ENCODE measurements at regions not wholly inside any gene's neighbourhood (a gene's known extent, or its start where the extent isn't known, plus 50 kb on each side); places are given as distances from the start of the nearest gene placed in this dataset.

DNA sequence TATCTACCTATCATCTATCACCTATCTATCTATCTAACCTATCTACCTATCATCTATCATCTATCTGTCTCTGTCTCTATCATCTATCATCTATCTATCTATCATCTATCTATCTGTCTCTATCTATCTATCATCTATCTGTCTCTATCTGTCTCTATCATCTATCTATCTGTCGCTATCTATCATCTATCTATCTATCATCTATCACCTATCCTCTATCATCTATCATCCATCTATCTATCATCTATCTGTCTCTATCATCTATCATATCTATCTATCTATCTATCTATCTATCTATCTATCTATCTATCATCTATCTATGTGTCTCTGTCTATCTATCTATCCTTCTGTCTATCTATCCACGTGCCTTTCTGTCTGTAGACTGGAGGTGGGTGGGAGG lies 59.5 kb upstream of the FAM20C start:
- Mint-ChIP-seq H3K4me1 (ENCODE audit: unreplicated experiment) (no peaks in the 10 kb centered on the region), H3K27ac (ENCODE audit: unreplicated experiment) (no peak overlapping the region), H3K27me3 (ENCODE audit: unreplicated experiment) (peaks cover 7% of the 10 kb centered on the region)

GRCh38 chr7:133470-133869 lies 58.9 kb upstream of the FAM20C start:
- H3K36me3 Mint-ChIP-seq (ENCODE audit: low read depth, unreplicated experiment) = no peaks in the 10 kb centered on the region
- TF ChIP-seq, protein P1, sequence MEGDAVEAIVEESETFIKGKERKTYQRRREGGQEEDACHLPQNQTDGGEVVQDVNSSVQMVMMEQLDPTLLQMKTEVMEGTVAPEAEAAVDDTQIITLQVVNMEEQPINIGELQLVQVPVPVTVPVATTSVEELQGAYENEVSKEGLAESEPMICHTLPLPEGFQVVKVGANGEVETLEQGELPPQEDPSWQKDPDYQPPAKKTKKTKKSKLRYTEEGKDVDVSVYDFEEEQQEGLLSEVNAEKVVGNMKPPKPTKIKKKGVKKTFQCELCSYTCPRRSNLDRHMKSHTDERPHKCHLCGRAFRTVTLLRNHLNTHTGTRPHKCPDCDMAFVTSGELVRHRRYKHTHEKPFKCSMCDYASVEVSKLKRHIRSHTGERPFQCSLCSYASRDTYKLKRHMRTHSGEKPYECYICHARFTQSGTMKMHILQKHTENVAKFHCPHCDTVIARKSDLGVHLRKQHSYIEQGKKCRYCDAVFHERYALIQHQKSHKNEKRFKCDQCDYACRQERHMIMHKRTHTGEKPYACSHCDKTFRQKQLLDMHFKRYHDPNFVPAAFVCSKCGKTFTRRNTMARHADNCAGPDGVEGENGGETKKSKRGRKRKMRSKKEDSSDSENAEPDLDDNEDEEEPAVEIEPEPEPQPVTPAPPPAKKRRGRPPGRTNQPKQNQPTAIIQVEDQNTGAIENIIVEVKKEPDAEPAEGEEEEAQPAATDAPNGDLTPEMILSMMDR (IDR thresholded peaks at IDR 0.05; ENCODE audit: unreplicated experiment) = no peak
- DNase-seq (ENCODE audit: low spot score) = no peak
- no peaks in the 10 kb centered on the region for H3K9me3 Mint-ChIP-seq (ENCODE audit: unreplicated experiment)
- H3K27ac Mint-ChIP-seq (ENCODE audit: unreplicated experiment) = no peak overlapping the region
- no peak overlapping the region for H3K4me3 Mint-ChIP-seq (ENCODE audit: unreplicated experiment)
- H3K27me3 Mint-ChIP-seq (ENCODE audit: unreplicated experiment) = peaks cover 7% of the 10 kb centered on the region
- no peaks in the 10 kb centered on the region for H3K4me1 Mint-ChIP-seq (ENCODE audit: unreplicated experiment)

More for the DNA sequence above, 59.5 kb upstream of the FAM20C start:
- Mint-ChIP-seq H3K4me3 (ENCODE audit: unreplicated experiment) (no peak overlapping the region), H3K9me3 (ENCODE audit: unreplicated experiment) (no peaks in the 10 kb centered on the region), H3K36me3 (ENCODE audit: low read depth, unreplicated experiment) (no peaks in the 10 kb centered on the region)
- TF ChIP-seq, protein P1 (IDR thresholded peaks at IDR 0.05; ENCODE audit: unreplicated experiment) = no peak
- no peak for DNase-seq (ENCODE audit: low spot score)

GRCh38 chr7:134029-134428 lies 58.3 kb upstream of the FAM20C start:
- TF ChIP-seq, protein P1 (IDR thresholded peaks at IDR 0.05; ENCODE audit: unreplicated experiment) = no peak
- Mint-ChIP-seq H3K27ac (ENCODE audit: unreplicated experiment) (no peak overlapping the region), H3K9me3 (ENCODE audit: unreplicated experiment) (no peaks in the 10 kb centered on the region), H3K27me3 (ENCODE audit: unreplicated experiment) (peaks cover 7% of the 10 kb centered on the region), H3K4me1 (ENCODE audit: unreplicated experiment) (no peaks in the 10 kb centered on the region), H3K4me3 (ENCODE audit: unreplicated experiment) (no peak overlapping the region), H3K36me3 (ENCODE audit: low read depth, unreplicated experiment) (no peaks in the 10 kb centered on the region)
- DNase-seq (ENCODE audit: low spot score) = no peak

DNA sequence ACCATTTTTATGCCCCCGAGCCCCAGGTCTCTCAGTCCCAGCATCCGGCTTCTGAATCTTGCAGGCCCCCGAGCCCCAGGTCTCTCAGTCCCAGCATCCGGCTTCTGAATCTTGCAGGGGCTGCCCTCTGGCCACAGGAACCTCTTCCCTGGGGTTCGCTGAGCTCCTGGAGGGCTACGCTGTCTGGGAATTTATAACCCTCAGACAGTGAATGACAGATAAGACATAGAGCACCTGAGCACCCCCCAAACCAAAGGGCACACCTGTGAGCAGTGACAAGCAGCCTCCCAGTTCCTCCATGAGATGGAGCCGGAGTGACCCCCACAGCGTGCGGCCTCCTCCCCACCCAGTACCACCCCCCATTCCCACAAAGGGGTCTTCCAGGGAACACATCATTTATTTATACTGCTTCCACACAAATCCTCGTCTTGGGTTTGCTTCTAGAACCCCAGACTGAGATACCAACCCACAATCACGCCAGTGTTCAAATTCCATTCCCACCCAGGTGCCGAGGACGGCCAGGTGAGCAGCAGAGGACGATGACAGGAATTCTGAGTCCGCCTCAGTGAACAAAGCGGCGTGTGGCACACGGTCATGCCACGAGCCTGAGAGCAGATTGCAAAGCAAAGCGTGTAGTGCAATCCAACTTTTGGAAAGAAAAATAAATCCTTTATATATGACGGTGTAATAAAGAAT lies 57.7 kb upstream of the FAM20C start:
- H3K4me3 Mint-ChIP-seq (ENCODE audit: unreplicated experiment) = no peak overlapping the region
- no peak overlapping the region for H3K27ac Mint-ChIP-seq (ENCODE audit: unreplicated experiment)
- TF ChIP-seq, protein P1 (IDR thresholded peaks at IDR 0.05; ENCODE audit: unreplicated experiment) = no peak
- DNase-seq (ENCODE audit: low spot score) = no peak
- H3K27me3 Mint-ChIP-seq (ENCODE audit: unreplicated experiment) = peaks cover 7% of the 10 kb centered on the region
- H3K36me3 Mint-ChIP-seq (ENCODE audit: low read depth, unreplicated experiment) = no peaks in the 10 kb centered on the region
- H3K9me3 Mint-ChIP-seq (ENCODE audit: unreplicated experiment) = no peaks in the 10 kb centered on the region
- H3K4me1 Mint-ChIP-seq (ENCODE audit: unreplicated experiment) = no peaks in the 10 kb centered on the region

DNA sequence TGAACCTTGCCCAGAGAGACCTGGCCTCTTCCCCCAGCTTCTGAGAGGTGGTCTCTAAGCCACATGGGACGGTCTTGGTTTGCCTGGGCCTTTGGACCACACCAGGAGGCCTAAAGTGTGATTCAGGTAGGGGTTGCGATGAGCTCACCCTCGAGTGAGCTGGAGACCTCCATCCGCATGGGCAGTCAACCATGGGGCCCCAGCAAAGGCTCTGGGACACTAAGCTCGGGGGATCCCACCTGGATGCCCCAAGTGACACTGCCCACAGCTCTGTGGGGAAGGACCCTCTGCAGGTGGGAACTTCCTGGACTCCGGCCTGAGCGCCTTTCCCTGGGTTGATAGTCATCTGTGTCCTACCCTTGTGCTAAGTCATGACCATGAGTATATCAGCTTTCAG lies 57.1 kb upstream of the FAM20C start:
- Mint-ChIP-seq H3K27me3 (ENCODE audit: unreplicated experiment) (peaks cover 5% of the 10 kb centered on the region), H3K36me3 (ENCODE audit: low read depth, unreplicated experiment) (no peaks in the 10 kb centered on the region), H3K9me3 (ENCODE audit: unreplicated experiment) (no peaks in the 10 kb centered on the region), H3K27ac (ENCODE audit: unreplicated experiment) (no peak overlapping the region), H3K4me3 (ENCODE audit: unreplicated experiment) (no peak overlapping the region), H3K4me1 (ENCODE audit: unreplicated experiment) (no peaks in the 10 kb centered on the region)
- TF ChIP-seq, protein P1 (IDR thresholded peaks at IDR 0.05; ENCODE audit: unreplicated experiment) = no peak
- DNase-seq (ENCODE audit: low spot score) = no peak

All from endothelial cell (in vitro differentiated cells).